GM12872 (cell line): ENCODE measurements at regions not wholly inside any gene's neighbourhood (a gene's known extent, or its start where the extent isn't known, plus 50 kb on each side); places are given as distances from the start of the nearest gene placed in this dataset.

Experiments used
- CTCF ChIP-seq: IDR thresholded peaks from 3 replicates; pipeline ENCODE4 v1.5.1; 2011; ENCODE audit warnings: low read depth, mild to moderate bottlenecking, low read length, moderate library complexity; ENCODE audit not compliant: insufficient read depth

- TF ChIP-seq CTCF, result no peak
Observed at GRCh38 chr9:88776717-88777497, 214.4 kb upstream of the S1PR3 start.

GRCh38 chr9:88777498-88778312 is 213.6 kb upstream of the S1PR3 start:
- TF ChIP-seq CTCF, result no peak

GRCh38 chr9:88781628-88782391 is 209.5 kb upstream of the S1PR3 start:
- TF ChIP-seq CTCF, result no peak

- no peak for TF ChIP-seq CTCF
Observed at GRCh38 chr9:88782931-88783710, 208.1 kb upstream of the S1PR3 start.

- TF ChIP-seq CTCF, result no peak
Observed at GRCh38 chr9:88783711-88784083, 207.6 kb upstream of the S1PR3 start.

GRCh38 chr9:88784960-88785359 is 206.3 kb upstream of the S1PR3 start:
- TF ChIP-seq CTCF, result no peak
